ENCODE measurements at regions not wholly inside any gene's neighbourhood (a gene's known extent, or its start where the extent isn't known, plus 50 kb on each side); places are given as distances from the start of the nearest gene placed in this dataset.

GRCh38 chr15:45862034-45862433 is 227.2 kb downstream of the SQOR start:
- H3K18ac ChIP-seq (ENCODE audit: insufficient read length, low read depth, low read length) = no peak overlapping the region
- no peak overlapping the region for H3K27ac Mint-ChIP-seq
- WGBS (ENCODE audit: extremely low coverage, insufficient read length, low lambda C conversion rate) = no CpG with 5 or more reads among the region's 2 CpGs

More at GRCh38 chr15:45862034-45862433, 227.2 kb downstream of the SQOR start:
- no peaks in the 10 kb centered on the region for H3K23me2 ChIP-seq (ENCODE audit: insufficient read length, low read depth, low read length, poor library complexity, severe bottlenecking)
- H3K4me1 Mint-ChIP-seq = no peaks in the 10 kb centered on the region
- H3K56ac ChIP-seq (ENCODE audit: insufficient read length, low read depth, low read length) = no peak overlapping the region
- no peak overlapping the region for H2AK5ac ChIP-seq (ENCODE audit: insufficient read length, low read length)
- TF ChIP-seq CTCF (conservative IDR thresholded peaks at IDR 0.05) = no peak
- H2BK15ac ChIP-seq (ENCODE audit: low read depth, low read length) = no peak overlapping the region
- H3K27ac ChIP-seq (ENCODE audit: insufficient read length, low read depth, low read length) = no peak overlapping the region
- no peak overlapping the region for H3K4ac ChIP-seq (ENCODE audit: low read depth, low read length)
- no peaks in the 10 kb centered on the region for H3K27me3 ChIP-seq (ENCODE audit: insufficient read depth, low read length)
- no peak overlapping the region for H2BK120ac ChIP-seq (ENCODE audit: low read depth, low read length, poor library complexity, severe bottlenecking)
- no peak overlapping the region for H3K9ac ChIP-seq (ENCODE audit: extremely low read depth, insufficient read length, low read length)
- H2AFZ ChIP-seq (ENCODE audit: low read length) = no peak overlapping the region
- H4K20me1 ChIP-seq (ENCODE audit: control insufficient read depth, insufficient read depth, insufficient read length) = no peaks in the 10 kb centered on the region
- H3K27me3 Mint-ChIP-seq (ENCODE audit: low read depth) = no peaks in the 10 kb centered on the region; the same call in 1 of the 2 replicates
- no peak overlapping the region for H2BK5ac ChIP-seq (ENCODE audit: insufficient read length, low read length)
- no peaks in the 10 kb centered on the region for H3K9me3 ChIP-seq (ENCODE audit: control insufficient read depth, low read depth, low read length)
- no peak overlapping the region for H4K91ac ChIP-seq (ENCODE audit: insufficient read length, low read depth, low read length)
- no peak overlapping the region for H2BK12ac ChIP-seq (ENCODE audit: insufficient read length, low read depth, low read length)
- no peak overlapping the region for H4K8ac ChIP-seq (replicated peaks; ENCODE audit: insufficient read length, low read depth, low read length)
- H3K79me2 ChIP-seq (ENCODE audit: insufficient read depth, low read length) = no peaks in the 10 kb centered on the region
- no peak overlapping the region for H3T11ph ChIP-seq (ENCODE audit: low read length)
- no peak overlapping the region for H3K4me2 ChIP-seq (ENCODE audit: insufficient read depth, insufficient read length, low read length)
- no peaks in the 10 kb centered on the region for H3K79me1 ChIP-seq (ENCODE audit: insufficient read depth, low read depth, low read length, poor library complexity, severe bottlenecking)
- H3K9me3 Mint-ChIP-seq = peaks cover 3 to 15% of the 10 kb centered on the region in 2 experiments; a peak in 3 of 5 replicates
- no peaks in the 10 kb centered on the region; a peak in 1 of 7 replicates for H3K36me3 Mint-ChIP-seq (ENCODE audit: insufficient read depth in 1 of 3, low read depth in 3 of 3)
- no peak for DNase-seq
- no peak overlapping the region for H2BK20ac ChIP-seq (ENCODE audit: low read depth, low read length, poor library complexity, severe bottlenecking)
- H3K14ac ChIP-seq (ENCODE audit: insufficient read depth, low read length) = no peak overlapping the region
- H3K23ac ChIP-seq (ENCODE audit: insufficient read length, low read depth, low read length) = no peak overlapping the region
- no peak overlapping the region for H3K4me3 Mint-ChIP-seq
- no peaks in the 10 kb centered on the region for H3K4me1 ChIP-seq (ENCODE audit: insufficient read depth, low read length)
- no peak overlapping the region for H4K5ac ChIP-seq (ENCODE audit: insufficient read length, low read depth, low read length)

Data from H9 (cell line).